NB4 (cell line): ENCODE measurements at regions not wholly inside any gene's neighbourhood (a gene's known extent, or its start where the extent isn't known, plus 50 kb on each side); places are given as distances from the start of the nearest gene placed in this dataset.
A peak's percentile ranks its signal among the peaks of the same experiment; 100 is the strongest.

ENCODE experiments used
- DNase-seq: peaks from one replicate; pipeline ENCODE4 v3.0.0; 2010; ENCODE audit warnings: low read depth
- H3K4me3 ChIP-seq: one replicate; pipeline ENCODE4 v1.5.1; 2011; ENCODE audit warnings: mild to moderate bottlenecking, low read depth, low read length, moderate library complexity
- MYC ChIP-seq: IDR thresholded peaks from 2 replicates; pipeline ENCODE4 v1.6.1; 2011; ENCODE audit warnings: low read depth, low read length
- POLR2A ChIP-seq: IDR thresholded peaks from 2 replicates; pipeline ENCODE4 v1.6.1; 2011; ENCODE audit warnings: mild to moderate bottlenecking; ENCODE audit not compliant: insufficient read length; ENCODE audit errors: extremely low read depth
- TF ChIP-seq, protein P1 (sequence below): IDR thresholded peaks from one replicate; pipeline ENCODE4 v1.5.1; 2012; ENCODE audit warnings: low read depth, low read length
- TF ChIP-seq, protein P2 (sequence below): IDR thresholded peaks from 2 replicates; pipeline ENCODE4 v1.6.1; 2011; ENCODE audit warnings: low read depth, low read length

GRCh38 chr7:84799106-84799505 is 387.8 kb downstream of the SEMA3D start:
- DNase-seq: no peak
- no peak overlapping the region for H3K4me3 ChIP-seq
- TF ChIP-seq, protein P1, sequence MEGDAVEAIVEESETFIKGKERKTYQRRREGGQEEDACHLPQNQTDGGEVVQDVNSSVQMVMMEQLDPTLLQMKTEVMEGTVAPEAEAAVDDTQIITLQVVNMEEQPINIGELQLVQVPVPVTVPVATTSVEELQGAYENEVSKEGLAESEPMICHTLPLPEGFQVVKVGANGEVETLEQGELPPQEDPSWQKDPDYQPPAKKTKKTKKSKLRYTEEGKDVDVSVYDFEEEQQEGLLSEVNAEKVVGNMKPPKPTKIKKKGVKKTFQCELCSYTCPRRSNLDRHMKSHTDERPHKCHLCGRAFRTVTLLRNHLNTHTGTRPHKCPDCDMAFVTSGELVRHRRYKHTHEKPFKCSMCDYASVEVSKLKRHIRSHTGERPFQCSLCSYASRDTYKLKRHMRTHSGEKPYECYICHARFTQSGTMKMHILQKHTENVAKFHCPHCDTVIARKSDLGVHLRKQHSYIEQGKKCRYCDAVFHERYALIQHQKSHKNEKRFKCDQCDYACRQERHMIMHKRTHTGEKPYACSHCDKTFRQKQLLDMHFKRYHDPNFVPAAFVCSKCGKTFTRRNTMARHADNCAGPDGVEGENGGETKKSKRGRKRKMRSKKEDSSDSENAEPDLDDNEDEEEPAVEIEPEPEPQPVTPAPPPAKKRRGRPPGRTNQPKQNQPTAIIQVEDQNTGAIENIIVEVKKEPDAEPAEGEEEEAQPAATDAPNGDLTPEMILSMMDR: no peak
- no peak for TF ChIP-seq MYC
- TF ChIP-seq, protein P2, sequence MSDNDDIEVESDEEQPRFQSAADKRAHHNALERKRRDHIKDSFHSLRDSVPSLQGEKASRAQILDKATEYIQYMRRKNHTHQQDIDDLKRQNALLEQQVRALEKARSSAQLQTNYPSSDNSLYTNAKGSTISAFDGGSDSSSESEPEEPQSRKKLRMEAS: no peak
- TF ChIP-seq POLR2A: no peak

GRCh38 chr7:84792231-84792893 is 394.5 kb downstream of the SEMA3D start:
- H3K4me3 ChIP-seq: no peak overlapping the region
- TF ChIP-seq, protein P1: no peak
- TF ChIP-seq MYC: no peak
- TF ChIP-seq, protein P2: peak; percentile 24; the same call in 1 of the 2 replicates
- DNase-seq: peak; percentile 66

DNA sequence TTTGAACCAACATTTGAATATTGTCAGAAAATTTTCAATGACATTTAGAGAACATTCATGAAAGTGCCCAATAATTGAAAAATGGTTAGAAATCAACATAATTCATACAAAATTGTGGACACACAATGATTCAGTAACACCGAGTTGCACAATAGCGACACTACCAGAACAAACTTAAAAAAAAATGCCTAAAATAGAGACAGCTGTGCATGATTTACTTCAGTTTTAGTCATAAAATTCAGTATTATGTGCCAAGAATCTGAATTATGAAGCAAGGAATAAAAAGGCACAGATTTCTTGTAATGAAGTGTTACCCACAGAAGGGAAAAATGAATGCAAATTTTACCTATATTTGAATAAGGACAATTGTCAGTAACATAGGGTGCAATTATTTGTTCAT is 396.0 kb downstream of the SEMA3D start:
- H3K4me3 ChIP-seq: no peak overlapping the region
- TF ChIP-seq MYC: no peak
- TF ChIP-seq POLR2A: no peak
- TF ChIP-seq, protein P2: no peak
- TF ChIP-seq, protein P1: no peak
- DNase-seq: peak; percentile 8

DNA sequence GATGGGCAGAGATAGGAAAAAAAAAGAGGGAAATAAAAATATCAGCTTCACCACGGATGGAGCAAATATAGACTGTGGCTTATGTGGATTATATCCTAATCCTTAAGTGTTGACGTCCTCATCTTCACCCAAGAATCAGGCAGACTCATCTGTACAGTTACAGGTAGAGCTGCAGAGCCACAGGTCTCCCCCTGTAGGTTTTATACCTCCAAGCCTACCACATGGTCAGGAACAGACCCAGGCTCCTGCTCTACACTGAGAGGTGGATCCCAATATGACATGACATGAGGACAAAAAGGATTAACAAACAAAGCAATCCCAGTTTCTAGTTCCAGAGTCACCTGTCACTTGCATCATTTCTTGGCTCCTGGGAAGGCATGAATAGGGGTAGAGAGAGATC is 400.8 kb downstream of the SEMA3D start:
- DNase-seq: no peak
- TF ChIP-seq, protein P2: no peak
- no peak for TF ChIP-seq MYC
- TF ChIP-seq POLR2A: no peak
- TF ChIP-seq, protein P1: no peak
- no peak overlapping the region for H3K4me3 ChIP-seq

DNA sequence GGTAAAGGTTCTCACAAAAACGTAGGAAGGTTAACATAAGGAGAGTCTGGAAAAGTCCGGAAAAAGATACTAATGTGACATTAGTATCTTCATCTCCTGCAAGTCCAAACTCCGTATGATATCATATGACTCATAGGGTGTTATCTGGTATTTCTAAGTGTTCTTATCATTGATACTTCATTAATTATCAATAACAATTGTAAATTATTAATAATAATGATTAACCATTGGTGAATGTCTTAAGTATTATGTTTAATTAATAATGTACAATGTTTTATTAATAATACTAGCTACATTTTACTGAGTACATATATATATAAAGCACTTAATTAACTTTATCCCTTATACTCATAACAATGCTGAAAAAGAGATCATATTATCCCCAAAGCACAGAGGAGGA is 402.4 kb downstream of the SEMA3D start:
- DNase-seq: no peak
- H3K4me3 ChIP-seq: no peak overlapping the region
- TF ChIP-seq, protein P2: no peak
- no peak for TF ChIP-seq POLR2A
- TF ChIP-seq MYC: no peak
- TF ChIP-seq, protein P1: no peak
